Peyer's patch (tissue), 4 donors: ENCODE measurements at regions not wholly inside any gene's neighbourhood (a gene's known extent, or its start where the extent isn't known, plus 50 kb on each side); places are given as distances from the start of the nearest gene placed in this dataset.

Experiments used
- POLR2A ChIP-seq, 2 donors: fragments of 450-650 bp; IDR thresholded peaks; one replicate each; pipeline ENCODE4 v1.5.1; 2017; ENCODE audit warnings: antibody characterized with exemption in 2 of 2, mild to moderate bottlenecking in 2 of 2, moderate library complexity in 2 of 2
- TF ChIP-seq, protein P1 (sequence below), 6 experiments: fragments of 450-650 bp in 4 of 6; fragments of 200-600 bp in 2 of 6; sonication (generic) in 1 of 6; IDR thresholded peaks; one replicate each; pipeline ENCODE4 v1.5.1; 2017 to 2019; ENCODE audit warnings: antibody characterized with exemption in 6 of 6, mild to moderate bottlenecking in 3 of 6, moderate library complexity in 1 of 6

GRCh38 chr15:87154761-87155160 is 1075.1 kb downstream of the AGBL1 start:
- TF ChIP-seq, protein P1, sequence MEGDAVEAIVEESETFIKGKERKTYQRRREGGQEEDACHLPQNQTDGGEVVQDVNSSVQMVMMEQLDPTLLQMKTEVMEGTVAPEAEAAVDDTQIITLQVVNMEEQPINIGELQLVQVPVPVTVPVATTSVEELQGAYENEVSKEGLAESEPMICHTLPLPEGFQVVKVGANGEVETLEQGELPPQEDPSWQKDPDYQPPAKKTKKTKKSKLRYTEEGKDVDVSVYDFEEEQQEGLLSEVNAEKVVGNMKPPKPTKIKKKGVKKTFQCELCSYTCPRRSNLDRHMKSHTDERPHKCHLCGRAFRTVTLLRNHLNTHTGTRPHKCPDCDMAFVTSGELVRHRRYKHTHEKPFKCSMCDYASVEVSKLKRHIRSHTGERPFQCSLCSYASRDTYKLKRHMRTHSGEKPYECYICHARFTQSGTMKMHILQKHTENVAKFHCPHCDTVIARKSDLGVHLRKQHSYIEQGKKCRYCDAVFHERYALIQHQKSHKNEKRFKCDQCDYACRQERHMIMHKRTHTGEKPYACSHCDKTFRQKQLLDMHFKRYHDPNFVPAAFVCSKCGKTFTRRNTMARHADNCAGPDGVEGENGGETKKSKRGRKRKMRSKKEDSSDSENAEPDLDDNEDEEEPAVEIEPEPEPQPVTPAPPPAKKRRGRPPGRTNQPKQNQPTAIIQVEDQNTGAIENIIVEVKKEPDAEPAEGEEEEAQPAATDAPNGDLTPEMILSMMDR (IDR thresholded peaks at IDR 0.05) = no peak
- no peak for TF ChIP-seq POLR2A (IDR thresholded peaks at IDR 0.05)
